CD4-positive, alpha-beta T cell treated with Interleukin-6 for 4 hours (primary cell): ENCODE measurements at regions not wholly inside any gene's neighbourhood (a gene's known extent, or its start where the extent isn't known, plus 50 kb on each side); places are given as distances from the start of the nearest gene placed in this dataset.
"Not testable (repeated sequence)": the region's sequence is repeated elsewhere in the genome, so short reads cannot be mapped to it uniquely, and the experiment has no call there.

Source experiments
- DNase-seq: peaks from one replicate; pipeline ENCODE4 v3.0.0-alpha.2; 2020; ENCODE audit warnings: mixed read lengths

GRCh38 chr2:231644426-231644825, 51.8 kb downstream of the TEX44 start:
- no peak for DNase-seq

- no peak for DNase-seq
Measured at GRCh38 chr2:231646476-231646875, 53.8 kb downstream of the TEX44 start.

- peak; percentile 62 for DNase-seq
Measured at GRCh38 chr2:231648579-231649174, 56.0 kb downstream of the TEX44 start.

- not testable (repeated sequence) for DNase-seq
Measured at GRCh38 chr2:231651561-231651960, 56.8 kb upstream of the PTMA start.

- no peak for DNase-seq
Measured at GRCh38 chr2:231655488-231655887, 52.8 kb upstream of the PTMA start.

- no peak for DNase-seq
Measured at GRCh38 chr2:231655894-231656293, 52.4 kb upstream of the PTMA start.
